ENCODE measurements at regions not wholly inside any gene's neighbourhood (a gene's known extent, or its start where the extent isn't known, plus 50 kb on each side); places are given as distances from the start of the nearest gene placed in this dataset.
A peak's percentile ranks its signal among the peaks of the same experiment; 100 is the strongest.

DNA sequence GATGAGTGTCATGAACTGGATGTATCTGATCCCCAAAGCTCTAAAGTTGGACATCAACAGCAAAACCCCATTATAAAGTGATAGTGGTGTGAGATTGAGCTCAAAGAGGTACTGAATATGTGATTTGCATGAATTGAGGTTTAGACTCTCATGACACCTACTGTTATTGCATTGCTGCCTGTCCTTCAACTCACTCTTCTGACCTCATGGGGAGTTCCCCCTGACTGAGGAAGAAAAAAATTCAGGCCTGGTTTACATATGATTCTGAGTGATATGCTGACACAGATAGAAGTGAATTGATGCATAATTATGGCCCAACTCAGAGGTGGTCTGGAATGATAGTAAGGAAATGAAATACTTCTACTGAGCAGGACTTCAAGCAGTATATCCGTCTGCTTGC, 76.2 kb upstream of the CHD1 start:
- DNase-seq (ENCODE audit: insufficient read length) (no peak), FAIRE-seq (peak; percentile 88)
- TF ChIP-seq POLR2AphosphoS5 (IDR thresholded peaks at IDR 0.05; ENCODE audit: low read depth, low read length) (no peak), POLR2A (IDR thresholded peaks at IDR 0.05; ENCODE audit: low read depth, low read length) (no peak), TAF1 (IDR thresholded peaks at IDR 0.05; ENCODE audit: borderline replicate concordance, low read depth, low read length) (no peak)

DNA sequence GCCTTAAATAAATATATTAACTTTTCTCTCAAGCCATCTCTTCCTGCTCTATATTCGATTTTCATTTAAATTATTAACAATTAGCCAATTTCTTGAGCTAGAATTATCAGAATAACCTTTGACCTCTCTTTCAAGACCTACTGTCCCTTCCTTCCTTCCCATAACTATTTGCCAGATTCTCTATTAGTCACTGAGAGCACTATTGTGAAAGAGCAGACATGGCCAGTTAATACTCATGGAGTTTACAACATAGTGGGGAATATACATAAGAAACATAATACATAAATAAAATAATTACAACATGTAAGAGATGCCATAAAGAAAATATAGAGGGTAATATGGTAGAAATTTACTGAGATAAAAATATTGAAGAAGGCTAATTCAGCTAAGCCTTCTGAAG, 72.1 kb upstream of the CHD1 start:
- no peak for TF ChIP-seq POLR2AphosphoS5 (IDR thresholded peaks at IDR 0.05; ENCODE audit: low read depth, low read length)
- no peak for TF ChIP-seq POLR2A (IDR thresholded peaks at IDR 0.05; ENCODE audit: low read depth, low read length)
- TF ChIP-seq TAF1 (IDR thresholded peaks at IDR 0.05; ENCODE audit: borderline replicate concordance, low read depth, low read length): no peak
- no peak for DNase-seq (ENCODE audit: insufficient read length)
- FAIRE-seq: no peak

DNA sequence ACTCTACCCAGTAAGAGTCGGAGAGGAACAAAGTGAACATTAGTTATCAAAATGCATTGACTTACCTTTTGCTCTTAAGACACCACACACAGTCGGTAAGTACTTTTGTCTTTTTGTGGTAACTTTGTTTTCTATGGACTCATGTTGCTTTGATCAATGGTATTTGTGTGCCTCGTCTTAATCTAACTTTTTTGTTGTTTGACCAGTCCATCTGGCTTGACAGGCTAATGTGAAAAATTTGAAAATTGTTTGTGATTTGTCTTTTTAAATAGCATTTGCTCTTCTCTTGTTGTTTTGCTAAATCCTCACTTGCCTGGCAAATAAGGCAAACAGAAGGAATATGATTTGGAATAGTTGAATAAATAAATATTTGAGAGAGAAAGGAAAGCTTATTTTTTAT, 71.4 kb upstream of the CHD1 start:
- FAIRE-seq (no peak), DNase-seq (ENCODE audit: insufficient read length) (no peak)
- TF ChIP-seq POLR2A (IDR thresholded peaks at IDR 0.05; ENCODE audit: low read depth, low read length): no peak
- TF ChIP-seq POLR2AphosphoS5 (IDR thresholded peaks at IDR 0.05; ENCODE audit: low read depth, low read length): no peak
- no peak for TF ChIP-seq TAF1 (IDR thresholded peaks at IDR 0.05; ENCODE audit: borderline replicate concordance, low read depth, low read length)

- TF ChIP-seq POLR2A (IDR thresholded peaks at IDR 0.05; ENCODE audit: low read depth, low read length): no peak
- TF ChIP-seq POLR2AphosphoS5 (IDR thresholded peaks at IDR 0.05; ENCODE audit: low read depth, low read length): no peak
- no peak for TF ChIP-seq TAF1 (IDR thresholded peaks at IDR 0.05; ENCODE audit: borderline replicate concordance, low read depth, low read length)
- FAIRE-seq: no peak
- DNase-seq (ENCODE audit: insufficient read length): no peak
Observed at GRCh38 chr5:98999631-99000030, 70.8 kb upstream of the CHD1 start.

- no peak for TF ChIP-seq POLR2A (IDR thresholded peaks at IDR 0.05; ENCODE audit: low read depth, low read length)
- TF ChIP-seq POLR2AphosphoS5 (IDR thresholded peaks at IDR 0.05; ENCODE audit: low read depth, low read length): no peak
- no peak for TF ChIP-seq TAF1 (IDR thresholded peaks at IDR 0.05; ENCODE audit: borderline replicate concordance, low read depth, low read length)
- no peak for FAIRE-seq
- no peak for DNase-seq (ENCODE audit: insufficient read length)
Observed at GRCh38 chr5:98997000-98997399, 68.2 kb upstream of the CHD1 start.

DNA sequence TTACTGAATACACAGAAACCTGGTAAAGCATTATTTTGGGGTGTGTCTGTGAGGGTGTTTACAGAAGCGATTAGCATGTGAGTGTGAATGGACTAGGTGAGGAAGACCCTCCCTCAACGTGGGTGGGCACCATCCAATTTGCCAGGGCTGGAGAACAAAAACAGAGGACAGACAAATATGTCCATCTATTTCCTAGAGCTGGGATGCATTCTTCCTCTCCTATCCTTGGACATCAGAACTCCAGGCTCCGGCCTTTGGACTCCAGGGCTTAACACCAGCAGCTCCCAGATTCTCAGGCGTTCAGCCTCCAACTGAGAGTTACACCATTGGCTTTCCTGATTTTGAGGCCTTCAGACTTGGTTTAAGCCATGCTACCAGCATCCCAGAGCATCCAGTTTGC, 65.8 kb upstream of the CHD1 start:
- DNase-seq (ENCODE audit: insufficient read length) (no peak), FAIRE-seq (peak; percentile 64)
- TF ChIP-seq POLR2AphosphoS5 (IDR thresholded peaks at IDR 0.05; ENCODE audit: low read depth, low read length): no peak
- no peak for TF ChIP-seq TAF1 (IDR thresholded peaks at IDR 0.05; ENCODE audit: borderline replicate concordance, low read depth, low read length)
- TF ChIP-seq POLR2A (IDR thresholded peaks at IDR 0.05; ENCODE audit: low read depth, low read length): no peak

DNA sequence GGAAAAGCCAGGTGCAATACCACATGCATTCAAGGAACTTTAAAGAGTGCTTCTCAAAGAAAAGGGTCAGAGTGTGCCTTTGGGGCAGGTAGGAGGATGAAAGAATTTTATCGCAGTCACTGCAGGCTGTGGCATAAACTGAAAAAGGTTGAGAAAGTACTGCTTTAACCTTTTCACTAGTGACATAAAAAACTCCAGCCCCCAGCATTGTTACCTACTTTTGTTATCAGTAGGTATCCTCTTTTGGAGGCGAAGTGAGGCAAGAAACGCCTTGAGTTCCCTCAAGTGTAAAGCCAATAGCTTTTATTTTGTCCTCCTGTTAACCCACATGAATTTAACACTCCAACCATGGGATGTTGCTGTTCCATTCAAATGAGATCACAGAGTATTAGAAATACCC, 64.7 kb upstream of the CHD1 start:
- DNase-seq (ENCODE audit: insufficient read length): no peak
- no peak for FAIRE-seq
- TF ChIP-seq POLR2AphosphoS5 (IDR thresholded peaks at IDR 0.05; ENCODE audit: low read depth, low read length) (no peak), POLR2A (IDR thresholded peaks at IDR 0.05; ENCODE audit: low read depth, low read length) (no peak), TAF1 (IDR thresholded peaks at IDR 0.05; ENCODE audit: borderline replicate concordance, low read depth, low read length) (no peak)

GRCh38 chr5:98992552-98992951, 63.7 kb upstream of the CHD1 start:
- DNase-seq (ENCODE audit: insufficient read length) (no peak), FAIRE-seq (no peak)
- TF ChIP-seq POLR2A (IDR thresholded peaks at IDR 0.05; ENCODE audit: low read depth, low read length) (no peak), POLR2AphosphoS5 (IDR thresholded peaks at IDR 0.05; ENCODE audit: low read depth, low read length) (no peak), TAF1 (IDR thresholded peaks at IDR 0.05; ENCODE audit: borderline replicate concordance, low read depth, low read length) (no peak)

GRCh38 chr5:98989727-98990126, 60.9 kb upstream of the CHD1 start:
- DNase-seq (ENCODE audit: insufficient read length) (no peak), FAIRE-seq (no peak)
- TF ChIP-seq TAF1 (IDR thresholded peaks at IDR 0.05; ENCODE audit: borderline replicate concordance, low read depth, low read length): no peak
- TF ChIP-seq POLR2AphosphoS5 (IDR thresholded peaks at IDR 0.05; ENCODE audit: low read depth, low read length): no peak
- TF ChIP-seq POLR2A (IDR thresholded peaks at IDR 0.05; ENCODE audit: low read depth, low read length): no peak

DNA sequence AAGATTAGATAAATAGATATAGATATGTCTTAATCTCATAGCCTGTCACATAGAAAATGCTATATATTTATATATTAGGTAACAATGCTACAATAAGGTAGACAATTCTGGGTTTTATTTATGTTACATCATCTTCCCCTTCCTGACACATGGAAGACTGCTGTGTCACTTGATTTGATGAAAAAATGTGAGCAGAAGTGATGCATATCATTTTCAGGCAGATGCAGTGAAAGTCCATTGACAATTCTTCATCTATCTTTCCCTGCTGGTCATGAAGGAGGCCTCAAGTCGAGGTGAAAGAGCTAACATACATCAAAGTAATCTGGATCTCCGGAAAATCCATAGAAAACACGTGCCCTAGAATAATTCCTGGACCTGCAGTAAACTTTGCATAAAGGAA, 57.8 kb upstream of the CHD1 start:
- DNase-seq (ENCODE audit: insufficient read length) (no peak), FAIRE-seq (no peak)
- TF ChIP-seq POLR2A (IDR thresholded peaks at IDR 0.05; ENCODE audit: low read depth, low read length) (no peak), TAF1 (IDR thresholded peaks at IDR 0.05; ENCODE audit: borderline replicate concordance, low read depth, low read length) (no peak), POLR2AphosphoS5 (IDR thresholded peaks at IDR 0.05; ENCODE audit: low read depth, low read length) (no peak)

DNA sequence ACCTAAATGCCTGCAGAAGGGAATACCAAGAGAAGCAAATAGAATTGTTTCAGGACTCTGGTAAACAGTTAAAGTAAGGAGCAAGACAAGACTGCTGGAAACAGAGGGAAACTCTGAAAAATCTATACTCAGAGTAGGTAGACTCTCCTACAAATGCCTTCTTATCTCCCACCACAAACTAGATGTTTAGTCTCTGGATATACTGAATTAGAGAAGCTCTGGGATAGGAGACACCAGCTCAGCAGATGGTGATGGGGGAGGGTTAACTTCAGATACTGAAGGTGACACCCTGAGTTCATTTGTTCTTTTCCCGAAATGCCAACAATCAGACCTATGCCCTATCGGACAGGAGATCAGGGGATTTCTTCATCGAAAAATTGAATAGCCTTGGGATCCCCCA, 54.1 kb upstream of the CHD1 start:
- no peak for DNase-seq (ENCODE audit: insufficient read length)
- TF ChIP-seq TAF1 (IDR thresholded peaks at IDR 0.05; ENCODE audit: borderline replicate concordance, low read depth, low read length) (no peak), POLR2A (IDR thresholded peaks at IDR 0.05; ENCODE audit: low read depth, low read length) (no peak), POLR2AphosphoS5 (IDR thresholded peaks at IDR 0.05; ENCODE audit: low read depth, low read length) (no peak)
- no peak for FAIRE-seq
